Prostate gland (tissue), 2 donors: ENCODE measurements at regions not wholly inside any gene's neighbourhood (a gene's known extent, or its start where the extent isn't known, plus 50 kb on each side); places are given as distances from the start of the nearest gene placed in this dataset.

ENCODE experiments used
- CTCF ChIP-seq, 4 experiments: fragments of 200-600 bp in 2 of 4; fragments of 450-650 bp in 2 of 4; sonication (generic) in 2 of 4; IDR thresholded peaks; 1 replicate in 3 of 4; 2 replicates in 1 of 4; pipeline ENCODE4 v1.5.1; 2016 to 2019; ENCODE audit warnings: antibody characterized with exemption in 4 of 4, mild to moderate bottlenecking in 2 of 4, moderate library complexity in 2 of 4
- POLR2A ChIP-seq: fragments of 450-650 bp; IDR thresholded peaks from one replicate; pipeline ENCODE4 v1.6.1; 2016; ENCODE audit warnings: antibody characterized with exemption, mild to moderate bottlenecking
- POLR2AphosphoS5 ChIP-seq: sonication (generic); formaldehyde crosslinking; IDR thresholded peaks from one replicate; pipeline ENCODE4 v1.6.1; 2017; ENCODE audit warnings: antibody characterized with exemption

DNA sequence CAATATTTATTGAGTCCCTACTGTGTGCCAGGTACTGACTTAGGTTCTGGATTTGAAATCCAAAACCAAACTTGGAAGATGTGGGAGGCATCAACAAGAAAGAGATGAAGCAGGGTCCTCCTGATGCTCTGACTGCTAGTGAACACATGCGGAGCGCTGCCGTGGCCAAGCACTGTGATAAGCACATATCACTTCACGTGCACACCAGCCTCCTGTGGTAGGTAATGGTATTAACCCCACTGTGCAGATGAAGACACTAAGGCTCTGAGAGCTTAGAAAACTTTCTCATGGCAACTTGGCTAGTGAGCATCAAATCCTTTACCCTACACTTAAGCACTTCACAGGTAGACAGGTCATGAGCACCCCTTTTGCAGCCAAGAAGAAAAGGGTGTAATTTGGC is 216.1 kb downstream of the HAUS1 start:
- TF ChIP-seq POLR2AphosphoS5, result no peak
- no peak for TF ChIP-seq CTCF (IDR thresholded peaks at IDR 0.05)
- no peak for TF ChIP-seq POLR2A
